UCSD-AML1 (cell line): ENCODE measurements at regions not wholly inside any gene's neighbourhood (a gene's known extent, or its start where the extent isn't known, plus 50 kb on each side); places are given as distances from the start of the nearest gene placed in this dataset.
A peak's percentile ranks its signal among the peaks of the same experiment; 100 is the strongest.

Source experiments
- DNase-seq: peaks from one replicate; lab custom pipeline; 2025; ENCODE audit not compliant: unreplicated experiment; lab: John Stamatoyannopoulos, UW

GRCh38 chr6:26304797-26305640 is 60.0 kb upstream of the BTN3A2 start:
- DNase-seq: peak; percentile 79

- DNase-seq: no peak
Observed at GRCh38 chr6:26305641-26305969, 59.4 kb upstream of the BTN3A2 start.

GRCh38 chr6:26306232-26306631 is 58.8 kb upstream of the BTN3A2 start:
- DNase-seq: no peak

GRCh38 chr6:26307850-26308249 is 57.1 kb upstream of the BTN3A2 start:
- DNase-seq: no peak

GRCh38 chr6:26309731-26310142 is 55.3 kb upstream of the BTN3A2 start:
- no peak for DNase-seq

GRCh38 chr6:26311012-26311384 is 54.0 kb upstream of the BTN3A2 start:
- no peak for DNase-seq

- peak; percentile 54 for DNase-seq
Observed at GRCh38 chr6:26311385-26312095, 53.5 kb upstream of the BTN3A2 start.

GRCh38 chr6:26312096-26312463 is 52.9 kb upstream of the BTN3A2 start:
- no peak for DNase-seq

- peak; percentile 83 for DNase-seq
Observed at GRCh38 chr6:26312501-26313397, 52.2 kb upstream of the BTN3A2 start.
